ENCODE measurements at regions not wholly inside any gene's neighbourhood (a gene's known extent, or its start where the extent isn't known, plus 50 kb on each side); places are given as distances from the start of the nearest gene placed in this dataset.
A peak's percentile ranks its signal among the peaks of the same experiment; 100 is the strongest.

DNA sequence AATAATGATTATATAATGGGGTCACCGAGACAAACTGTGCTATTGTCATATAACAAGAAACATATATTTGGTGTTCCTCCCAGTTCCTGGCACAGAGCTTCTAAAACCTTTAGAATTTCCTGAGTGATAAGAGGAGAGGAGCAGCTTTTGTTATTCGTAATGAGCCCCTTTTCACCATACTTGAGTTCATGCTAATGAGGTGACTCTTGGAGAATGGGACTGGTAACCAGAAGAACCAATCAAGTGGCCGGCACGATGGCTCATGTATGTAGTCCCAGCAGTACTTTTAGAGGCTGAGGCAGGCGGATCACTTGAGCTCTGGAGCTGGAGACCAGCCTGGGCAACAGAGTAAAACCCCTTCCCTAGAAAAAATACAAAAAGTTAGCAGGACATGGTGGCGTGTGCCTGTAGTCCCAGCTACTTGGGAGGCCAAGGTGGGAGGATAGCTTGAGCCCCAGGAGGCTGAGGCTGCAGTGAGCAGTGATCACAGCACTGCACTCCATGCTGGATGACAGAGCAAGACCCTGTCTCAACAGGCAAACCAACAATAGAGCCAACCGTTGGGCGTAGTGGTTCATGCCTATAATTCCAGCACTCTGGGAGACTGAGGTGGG is 62.7 kb upstream of the FTH1 start:
- Histone ChIP-seq H3K4me3 (no peak overlapping the region), H3K27me3 (no peaks in the 10 kb centered on the region), H3K9me3 (no peaks in the 10 kb centered on the region), H3K36me3 (no peaks in the 10 kb centered on the region), H3K4me1 (peaks cover 9 to 55% (median 16%) of the 10 kb centered on the region in 3 donors), H3K27ac (peak overlapping the region in 1 of 4 donors; percentile 77)
- intact Hi-C loops (cut with DNase I): no loop called here
- WGBS, 2 donors: 74 to 89% methylated on average over 8 of the region's 8 CpGs
- no peak for TF ChIP-seq POLR2A (IDR thresholded peaks at IDR 0.05)
- TF ChIP-seq, protein P1, sequence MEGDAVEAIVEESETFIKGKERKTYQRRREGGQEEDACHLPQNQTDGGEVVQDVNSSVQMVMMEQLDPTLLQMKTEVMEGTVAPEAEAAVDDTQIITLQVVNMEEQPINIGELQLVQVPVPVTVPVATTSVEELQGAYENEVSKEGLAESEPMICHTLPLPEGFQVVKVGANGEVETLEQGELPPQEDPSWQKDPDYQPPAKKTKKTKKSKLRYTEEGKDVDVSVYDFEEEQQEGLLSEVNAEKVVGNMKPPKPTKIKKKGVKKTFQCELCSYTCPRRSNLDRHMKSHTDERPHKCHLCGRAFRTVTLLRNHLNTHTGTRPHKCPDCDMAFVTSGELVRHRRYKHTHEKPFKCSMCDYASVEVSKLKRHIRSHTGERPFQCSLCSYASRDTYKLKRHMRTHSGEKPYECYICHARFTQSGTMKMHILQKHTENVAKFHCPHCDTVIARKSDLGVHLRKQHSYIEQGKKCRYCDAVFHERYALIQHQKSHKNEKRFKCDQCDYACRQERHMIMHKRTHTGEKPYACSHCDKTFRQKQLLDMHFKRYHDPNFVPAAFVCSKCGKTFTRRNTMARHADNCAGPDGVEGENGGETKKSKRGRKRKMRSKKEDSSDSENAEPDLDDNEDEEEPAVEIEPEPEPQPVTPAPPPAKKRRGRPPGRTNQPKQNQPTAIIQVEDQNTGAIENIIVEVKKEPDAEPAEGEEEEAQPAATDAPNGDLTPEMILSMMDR (IDR thresholded peaks at IDR 0.05): no peak
- no peak for DNase-seq

DNA sequence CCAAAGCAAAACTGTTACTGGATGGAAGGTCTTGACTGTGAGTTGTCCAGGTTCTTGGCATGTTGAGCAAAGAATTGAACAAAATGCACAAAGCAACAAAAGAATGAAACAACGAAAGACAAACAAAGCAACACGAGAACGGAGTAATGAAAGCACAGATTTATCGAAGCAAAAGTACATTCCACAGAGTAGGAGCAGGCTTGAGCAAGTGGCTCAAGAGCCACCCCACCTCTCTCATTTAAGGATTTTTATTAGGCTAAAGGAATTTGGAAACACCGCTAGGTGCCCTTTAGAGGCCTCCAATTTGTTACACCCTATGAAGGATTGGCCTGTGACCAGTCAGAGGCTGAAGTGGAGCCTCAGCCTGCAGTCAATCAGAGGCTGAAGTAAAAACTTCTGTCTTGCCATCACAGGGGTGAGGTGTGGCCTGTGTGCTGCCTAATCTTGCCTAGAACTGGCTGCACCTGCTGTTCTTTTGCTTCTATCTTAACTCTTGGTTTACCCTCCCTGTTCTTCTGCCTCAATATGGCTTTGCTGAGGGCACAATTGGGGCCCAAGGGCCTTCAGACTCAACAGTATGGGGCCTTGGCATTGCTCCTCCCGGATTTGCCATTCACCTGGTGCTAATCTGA is 59.4 kb upstream of the FTH1 start:
- TF ChIP-seq, protein P1 (IDR thresholded peaks at IDR 0.05): no peak
- no peak for TF ChIP-seq POLR2A (IDR thresholded peaks at IDR 0.05)
- peak overlapping the region; percentile 69 to 90 (median 86) for H3K27ac ChIP-seq
- peaks cover 16 to 42% (median 20%) of the 10 kb centered on the region in 3 donors for H3K4me1 ChIP-seq
- WGBS, 2 donors: 87 to 89% methylated on average over 5 of the region's 6 CpGs
- no peaks in the 10 kb centered on the region for H3K36me3 ChIP-seq
- H3K4me3 ChIP-seq: no peak overlapping the region
- no peaks in the 10 kb centered on the region for H3K9me3 ChIP-seq
- DNase-seq: no peak
- H3K27me3 ChIP-seq: no peaks in the 10 kb centered on the region
- intact Hi-C loops (cut with DNase I): loop anchor here (10.0 kb wide), 1 partner anchor 52 kb away; no protein-coding TSS in a partner anchor

DNA sequence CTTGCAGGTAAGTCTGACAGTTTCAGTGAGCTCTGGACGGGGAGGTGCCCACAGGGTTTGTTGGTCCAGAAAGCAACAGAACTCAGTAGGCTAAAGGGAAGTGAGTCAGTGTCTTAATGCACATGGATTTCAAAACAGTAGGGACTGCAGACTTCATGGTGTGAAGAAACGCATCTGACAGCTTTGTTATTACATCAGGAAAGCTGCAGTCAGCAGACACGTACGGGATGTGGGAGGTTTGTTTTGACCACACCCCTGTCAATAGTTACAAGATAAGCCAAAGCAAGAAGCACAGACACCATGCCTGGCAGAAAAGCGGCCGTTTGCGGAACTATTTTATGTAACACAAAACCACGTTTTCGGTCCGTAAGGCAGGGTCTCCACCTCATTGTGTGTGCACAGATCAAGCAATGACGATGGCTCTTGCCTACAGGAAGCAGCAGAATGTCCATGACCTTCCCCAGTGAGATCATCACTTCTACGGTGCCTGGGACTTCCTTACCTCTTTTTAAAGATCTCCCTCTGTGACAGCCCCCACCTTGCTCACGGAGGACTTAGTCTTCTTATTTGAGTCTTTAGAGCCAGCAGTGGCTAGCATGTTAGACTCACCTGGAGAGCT is 58.2 kb upstream of the FTH1 start:
- no peaks in the 10 kb centered on the region for H3K36me3 ChIP-seq
- H3K27ac ChIP-seq: peak overlapping the region; percentile 69 to 90 (median 86)
- peak in 2 of 4 donors; percentile 9 to 55 for TF ChIP-seq POLR2A (IDR thresholded peaks at IDR 0.05)
- TF ChIP-seq, protein P1 (IDR thresholded peaks at IDR 0.05): no peak
- intact Hi-C loops (cut with DNase I): loop anchor here (10.0 kb wide), 1 partner anchor 51 kb away; no protein-coding TSS in a partner anchor
- H3K4me1 ChIP-seq: peaks cover 16 to 31% (median 20%) of the 10 kb centered on the region in 3 donors
- peak overlapping the region in 3 of 4 donors; percentile 12 to 45 (median 14) for H3K4me3 ChIP-seq
- 10 to 13% methylated on average over 12 to 13 of the region's 13 CpGs for WGBS, 2 donors
- peaks cover 0 to 11% (median 8%) of the 10 kb centered on the region in 3 donors for H3K9me3 ChIP-seq
- DNase-seq: peak; percentile 31
- no peaks in the 10 kb centered on the region for H3K27me3 ChIP-seq

DNA sequence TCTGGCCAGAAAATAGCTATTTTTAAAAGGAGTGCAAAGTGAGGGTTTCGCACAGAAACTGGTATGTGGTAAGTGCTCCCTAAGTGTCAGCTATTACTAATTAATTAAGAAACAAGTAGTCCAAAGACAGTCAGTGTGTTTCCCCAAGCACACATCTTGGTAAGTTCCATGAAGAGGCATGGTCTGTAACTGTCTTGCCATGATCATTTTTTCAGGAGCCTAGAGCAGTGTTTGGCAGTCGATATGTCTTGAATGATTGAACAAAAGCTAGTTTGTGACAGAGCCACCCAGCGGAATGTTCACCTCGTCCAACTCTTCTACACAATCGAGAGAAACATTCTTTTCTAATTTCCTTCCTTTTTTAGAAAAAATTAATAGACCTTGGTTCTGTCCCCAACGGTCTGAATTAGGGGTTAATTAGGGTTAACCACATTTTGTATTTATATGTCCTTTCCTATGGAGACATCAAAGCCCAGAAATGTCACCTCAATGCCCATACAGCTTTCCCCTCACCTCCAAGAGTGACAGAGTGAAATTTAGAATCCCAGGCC is 57.6 kb upstream of the FTH1 start:
- no peak for DNase-seq
- Histone ChIP-seq H3K4me1 (peaks cover 16 to 30% (median 20%) of the 10 kb centered on the region in 3 donors), H3K36me3 (no peaks in the 10 kb centered on the region), H3K4me3 (peak overlapping the region in 1 of 4 donors; percentile 45), H3K27me3 (no peaks in the 10 kb centered on the region), H3K27ac (peak overlapping the region; percentile 69 to 90 (median 86)), H3K9me3 (peaks cover 0 to 11% (median 8%) of the 10 kb centered on the region in 3 donors)
- WGBS, 2 donors: 51 to 54% methylated on average over 6 of the region's 6 CpGs
- intact Hi-C loops (cut with DNase I): loop anchor here (10.0 kb wide), 1 partner anchor 50 kb away; no protein-coding TSS in a partner anchor
- TF ChIP-seq, protein P1 (IDR thresholded peaks at IDR 0.05): no peak
- TF ChIP-seq POLR2A (IDR thresholded peaks at IDR 0.05): no peak
